ENCODE measurements at regions not wholly inside any gene's neighbourhood (a gene's known extent, or its start where the extent isn't known, plus 50 kb on each side); places are given as distances from the start of the nearest gene placed in this dataset.

GRCh38 chr4:30436394-30436793 is 283.8 kb upstream of the PCDH7 start:
- no peak overlapping the region for H3K27ac Mint-ChIP-seq
- no peaks in the 10 kb centered on the region for H3K27me3 Mint-ChIP-seq
- H3K9me3 Mint-ChIP-seq, result peaks cover 8% of the 10 kb centered on the region
- DNase-seq (ENCODE audit: extremely low spot score, unreplicated experiment), result no peak
- H3K36me3 Mint-ChIP-seq, result no peaks in the 10 kb centered on the region
- H3K4me3 Mint-ChIP-seq, result no peak overlapping the region
- TF ChIP-seq CTCF (conservative IDR thresholded peaks at IDR 0.05), result no peak
- no peaks in the 10 kb centered on the region for H3K4me1 Mint-ChIP-seq (ENCODE audit: unreplicated experiment)

- no peaks in the 10 kb centered on the region for H3K27me3 Mint-ChIP-seq
- TF ChIP-seq CTCF (conservative IDR thresholded peaks at IDR 0.05), result no peak
- DNase-seq (ENCODE audit: extremely low spot score, unreplicated experiment), result no peak
- no peaks in the 10 kb centered on the region for H3K36me3 Mint-ChIP-seq
- H3K4me1 Mint-ChIP-seq (ENCODE audit: unreplicated experiment), result no peaks in the 10 kb centered on the region
- H3K27ac Mint-ChIP-seq, result no peak overlapping the region
- H3K4me3 Mint-ChIP-seq, result no peak overlapping the region
- H3K9me3 Mint-ChIP-seq, result peaks cover 8% of the 10 kb centered on the region
These were observed 282.9 kb upstream of the PCDH7 start for GRCh38 chr4:30437316-30437715.

- no peak overlapping the region for H3K4me3 Mint-ChIP-seq
- no peaks in the 10 kb centered on the region for H3K36me3 Mint-ChIP-seq
- H3K9me3 Mint-ChIP-seq, result peaks cover 8% of the 10 kb centered on the region
- no peak for TF ChIP-seq CTCF (conservative IDR thresholded peaks at IDR 0.05)
- H3K27me3 Mint-ChIP-seq, result no peaks in the 10 kb centered on the region
- DNase-seq (ENCODE audit: extremely low spot score, unreplicated experiment), result no peak
- no peaks in the 10 kb centered on the region for H3K4me1 Mint-ChIP-seq (ENCODE audit: unreplicated experiment)
- H3K27ac Mint-ChIP-seq, result no peak overlapping the region
These were observed 276.9 kb upstream of the PCDH7 start for GRCh38 chr4:30443289-30443688.

GRCh38 chr4:30450474-30450873 is 269.7 kb upstream of the PCDH7 start:
- no peak for DNase-seq (ENCODE audit: extremely low spot score, unreplicated experiment)
- Mint-ChIP-seq H3K27ac (no peak overlapping the region), H3K4me1 (ENCODE audit: unreplicated experiment) (no peaks in the 10 kb centered on the region), H3K4me3 (no peak overlapping the region), H3K9me3 (peaks cover 9% of the 10 kb centered on the region), H3K27me3 (no peaks in the 10 kb centered on the region), H3K36me3 (no peaks in the 10 kb centered on the region)
- no peak for TF ChIP-seq CTCF (conservative IDR thresholded peaks at IDR 0.05)

- Mint-ChIP-seq H3K36me3 (no peaks in the 10 kb centered on the region), H3K4me1 (ENCODE audit: unreplicated experiment) (no peaks in the 10 kb centered on the region), H3K4me3 (no peak overlapping the region), H3K27ac (no peak overlapping the region), H3K27me3 (no peaks in the 10 kb centered on the region), H3K9me3 (peaks cover 9% of the 10 kb centered on the region)
- no peak for TF ChIP-seq CTCF (conservative IDR thresholded peaks at IDR 0.05)
- no peak for DNase-seq (ENCODE audit: extremely low spot score, unreplicated experiment)
These were observed 265.7 kb upstream of the PCDH7 start for GRCh38 chr4:30454504-30454903.

GRCh38 chr4:30456716-30457115 is 263.5 kb upstream of the PCDH7 start:
- no peak for TF ChIP-seq CTCF (conservative IDR thresholded peaks at IDR 0.05)
- peaks cover 10% of the 10 kb centered on the region for H3K4me1 Mint-ChIP-seq (ENCODE audit: unreplicated experiment)
- H3K27me3 Mint-ChIP-seq, result no peaks in the 10 kb centered on the region

More at GRCh38 chr4:30456716-30457115, 263.5 kb upstream of the PCDH7 start:
- H3K9me3 Mint-ChIP-seq, result peaks cover 9% of the 10 kb centered on the region
- no peak for DNase-seq (ENCODE audit: extremely low spot score, unreplicated experiment)
- H3K4me3 Mint-ChIP-seq, result no peak overlapping the region
- no peaks in the 10 kb centered on the region for H3K36me3 Mint-ChIP-seq
- no peak overlapping the region for H3K27ac Mint-ChIP-seq

All from type B pancreatic cell (in vitro differentiated cells).